ENCODE measurements at regions not wholly inside any gene's neighbourhood (a gene's known extent, or its start where the extent isn't known, plus 50 kb on each side); places are given as distances from the start of the nearest gene placed in this dataset.

DNA sequence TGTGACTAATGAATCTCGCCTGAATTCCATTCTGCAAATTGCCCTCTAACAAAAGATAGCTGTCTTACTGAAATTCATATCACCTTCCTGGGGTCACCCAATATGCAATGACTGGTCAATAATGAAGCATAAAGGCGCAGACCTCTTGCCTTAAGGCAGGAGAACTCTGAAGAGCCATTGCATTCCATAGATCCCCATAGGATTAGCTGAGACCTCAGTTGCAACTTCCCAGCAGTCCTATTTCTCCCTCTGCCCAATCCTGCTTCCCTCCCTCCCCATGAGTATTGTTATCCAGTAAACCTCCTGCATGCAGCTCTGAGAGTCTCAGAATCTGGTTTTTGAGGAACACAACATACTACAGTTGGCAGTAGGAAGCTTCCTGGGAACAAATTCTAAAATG lies 396.5 kb downstream of the DCAF12L2 start:
- TF ChIP-seq, protein P1, sequence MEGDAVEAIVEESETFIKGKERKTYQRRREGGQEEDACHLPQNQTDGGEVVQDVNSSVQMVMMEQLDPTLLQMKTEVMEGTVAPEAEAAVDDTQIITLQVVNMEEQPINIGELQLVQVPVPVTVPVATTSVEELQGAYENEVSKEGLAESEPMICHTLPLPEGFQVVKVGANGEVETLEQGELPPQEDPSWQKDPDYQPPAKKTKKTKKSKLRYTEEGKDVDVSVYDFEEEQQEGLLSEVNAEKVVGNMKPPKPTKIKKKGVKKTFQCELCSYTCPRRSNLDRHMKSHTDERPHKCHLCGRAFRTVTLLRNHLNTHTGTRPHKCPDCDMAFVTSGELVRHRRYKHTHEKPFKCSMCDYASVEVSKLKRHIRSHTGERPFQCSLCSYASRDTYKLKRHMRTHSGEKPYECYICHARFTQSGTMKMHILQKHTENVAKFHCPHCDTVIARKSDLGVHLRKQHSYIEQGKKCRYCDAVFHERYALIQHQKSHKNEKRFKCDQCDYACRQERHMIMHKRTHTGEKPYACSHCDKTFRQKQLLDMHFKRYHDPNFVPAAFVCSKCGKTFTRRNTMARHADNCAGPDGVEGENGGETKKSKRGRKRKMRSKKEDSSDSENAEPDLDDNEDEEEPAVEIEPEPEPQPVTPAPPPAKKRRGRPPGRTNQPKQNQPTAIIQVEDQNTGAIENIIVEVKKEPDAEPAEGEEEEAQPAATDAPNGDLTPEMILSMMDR (conservative IDR thresholded peaks at IDR 0.05; ENCODE audit: low read depth, low read length): no peak
- H3K4me3 ChIP-seq (ENCODE audit: low read length): no peak overlapping the region
- no peak for DNase-seq (ENCODE audit: low read depth)

DNA sequence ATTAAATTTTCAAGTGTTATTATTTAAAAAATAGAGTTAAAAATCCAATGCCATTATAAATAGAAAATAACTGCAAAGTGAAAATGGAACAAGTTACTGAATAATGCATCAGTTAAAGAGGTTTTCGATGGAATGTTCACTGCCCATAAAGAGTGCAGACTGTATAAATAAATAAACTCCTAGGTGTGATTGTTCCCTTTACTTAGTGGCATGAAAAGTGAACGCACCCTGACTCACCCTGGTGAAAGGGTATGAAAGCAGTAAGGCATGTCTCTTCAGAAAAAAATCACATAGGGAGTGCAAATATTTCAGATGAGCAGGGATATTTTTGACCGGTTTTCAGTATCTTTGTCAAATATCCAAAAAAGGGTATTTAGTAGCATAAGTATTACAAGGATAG lies 387.8 kb downstream of the DCAF12L2 start:
- TF ChIP-seq, protein P1 (conservative IDR thresholded peaks at IDR 0.05; ENCODE audit: low read depth, low read length): no peak
- no peak for DNase-seq (ENCODE audit: low read depth)

DNA sequence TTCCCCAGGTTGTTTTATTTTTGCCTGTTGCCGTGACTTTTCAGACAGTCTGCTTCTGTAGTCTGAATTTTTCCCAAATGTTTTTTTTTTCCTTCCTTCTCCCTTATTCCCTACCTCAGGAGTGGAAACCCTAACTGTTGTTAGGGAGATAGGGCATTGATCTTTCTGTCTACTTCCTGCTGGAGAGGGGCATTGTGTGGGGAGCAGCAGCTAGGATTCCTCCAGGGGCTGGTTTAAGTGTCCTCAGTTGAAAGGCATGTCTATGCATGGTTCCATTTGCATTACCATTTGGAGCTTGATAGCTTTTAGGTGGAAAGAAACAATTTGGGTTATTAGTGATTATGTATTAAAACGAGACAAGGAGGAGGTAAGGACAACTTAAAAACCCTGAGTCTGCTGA lies 383.9 kb downstream of the DCAF12L2 start:
- DNase-seq (ENCODE audit: low read depth): no peak
- no peak overlapping the region for H3K4me3 ChIP-seq (ENCODE audit: low read length)
- TF ChIP-seq, protein P1 (conservative IDR thresholded peaks at IDR 0.05; ENCODE audit: low read depth, low read length): no peak

More for the DNA sequence above, 387.8 kb downstream of the DCAF12L2 start:
- no peak overlapping the region for H3K4me3 ChIP-seq (ENCODE audit: low read length)

DNA sequence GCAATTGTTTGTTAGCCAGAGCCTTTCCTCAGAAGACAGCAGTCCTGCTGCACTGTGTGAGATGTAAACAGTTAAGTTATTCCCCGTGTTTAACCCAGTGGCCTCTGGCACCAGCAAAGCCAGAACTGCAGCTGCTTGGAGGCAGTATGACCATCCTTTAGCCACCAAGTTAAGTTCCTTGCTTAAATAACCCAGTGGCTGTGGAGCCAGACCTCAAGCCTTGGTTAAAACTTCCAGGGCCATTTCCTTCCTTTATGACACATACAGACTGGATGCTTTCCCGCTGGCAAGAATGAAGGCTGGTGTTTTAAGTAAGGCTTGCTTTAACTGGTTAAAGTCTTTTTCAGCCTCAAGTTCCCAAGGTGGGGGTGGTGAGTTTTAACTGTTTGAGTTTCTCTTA lies 379.8 kb downstream of the DCAF12L2 start:
- H3K4me3 ChIP-seq (ENCODE audit: low read length): no peak overlapping the region
- TF ChIP-seq, protein P1 (conservative IDR thresholded peaks at IDR 0.05; ENCODE audit: low read depth, low read length): no peak
- DNase-seq (ENCODE audit: low read depth): no peak

DNA sequence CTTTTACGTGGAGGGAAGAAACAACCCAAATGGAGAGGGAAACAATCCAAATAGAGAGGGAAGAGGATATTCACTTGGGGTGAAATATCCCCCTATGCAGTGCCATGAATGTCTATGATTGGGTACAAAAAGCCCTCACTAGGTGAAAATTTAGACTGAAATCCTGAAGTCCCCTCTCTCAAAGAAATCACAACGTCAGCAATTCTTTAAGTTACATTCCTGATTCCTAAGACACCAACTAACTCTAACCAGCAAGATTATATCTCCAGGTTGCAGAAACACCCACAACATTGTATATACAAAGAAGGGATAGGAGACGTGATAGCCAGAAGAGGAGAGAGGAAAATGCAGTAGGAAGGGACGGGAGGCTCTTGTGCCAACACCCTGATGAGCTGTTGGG lies 374.3 kb downstream of the DCAF12L2 start:
- no peak for DNase-seq (ENCODE audit: low read depth)
- TF ChIP-seq, protein P1 (conservative IDR thresholded peaks at IDR 0.05; ENCODE audit: low read depth, low read length): no peak
- no peak overlapping the region for H3K4me3 ChIP-seq (ENCODE audit: low read length)

DNA sequence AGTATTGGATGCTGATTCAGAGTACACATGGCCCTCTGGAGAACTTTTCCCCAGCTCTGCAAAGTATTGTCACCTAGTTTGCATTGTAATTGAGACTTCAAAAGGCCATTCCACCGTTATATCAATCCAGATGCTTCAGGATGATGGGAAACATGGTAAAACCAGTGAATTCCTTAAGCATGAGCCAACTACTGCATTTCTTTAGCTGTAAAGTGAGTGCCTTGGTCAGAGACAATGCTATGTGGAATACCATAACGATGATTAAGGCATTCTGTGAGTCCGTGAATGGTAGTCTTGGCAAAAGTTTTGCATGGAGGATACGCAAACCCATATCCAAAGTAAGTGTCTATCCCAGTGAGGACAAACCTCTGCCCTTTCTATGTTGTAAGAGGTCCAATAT lies 355.2 kb downstream of the DCAF12L2 start:
- TF ChIP-seq, protein P1 (conservative IDR thresholded peaks at IDR 0.05; ENCODE audit: low read depth, low read length): no peak
- H3K4me3 ChIP-seq (ENCODE audit: low read length): no peak overlapping the region
- DNase-seq (ENCODE audit: low read depth): no peak

DNA sequence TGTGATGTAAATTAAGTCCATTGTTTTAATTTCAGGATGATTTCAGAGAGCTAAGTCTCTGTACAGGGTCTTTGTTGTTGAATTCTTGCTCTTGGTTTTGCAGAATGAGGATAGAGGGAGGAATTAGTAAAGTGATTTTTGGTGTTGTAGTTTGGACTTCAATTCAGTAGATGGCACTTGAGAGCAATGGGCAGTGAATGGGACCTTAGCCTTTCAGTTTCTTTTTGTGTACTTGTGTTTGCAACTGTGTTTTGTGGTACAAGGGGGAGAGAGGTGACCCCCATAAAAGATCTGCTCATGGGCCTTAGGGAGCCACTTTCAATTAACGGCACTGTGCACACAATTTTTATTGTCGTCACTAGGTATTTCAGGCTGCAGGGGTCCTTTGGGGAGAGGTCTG lies 340.0 kb downstream of the DCAF12L2 start:
- H3K4me3 ChIP-seq (ENCODE audit: low read length): no peak overlapping the region
- TF ChIP-seq, protein P1 (conservative IDR thresholded peaks at IDR 0.05; ENCODE audit: low read depth, low read length): no peak
- DNase-seq (ENCODE audit: low read depth): no peak

Measured in retinal pigment epithelial cell (primary cell).